Subcutaneous abdominal adipose tissue (tissue), 5 donors: ENCODE measurements at regions not wholly inside any gene's neighbourhood (a gene's known extent, or its start where the extent isn't known, plus 50 kb on each side); places are given as distances from the start of the nearest gene placed in this dataset.

Experiments used
- H3K27ac ChIP-seq: one replicate; pipeline ENCODE4 v1.7.0; 2013; ENCODE audit warnings: low read depth, mild to moderate bottlenecking, inconsistent platforms, low read length, moderate library complexity
- H3K27me3 ChIP-seq, 5 donors: one replicate each; pipeline ENCODE4 v1.7.0; 2013; ENCODE audit warnings: low read length in 5 of 5, inconsistent platforms in 1 of 5; ENCODE audit not compliant: control insufficient read depth in 5 of 5, insufficient read depth in 4 of 5
- H3K36me3 ChIP-seq, 5 donors: one replicate each; pipeline ENCODE4 v1.7.0; 2013; ENCODE audit warnings: low read length in 5 of 5; ENCODE audit not compliant: control insufficient read depth in 5 of 5, insufficient read depth in 5 of 5
- H3K4me1 ChIP-seq, 5 donors: one replicate each; pipeline ENCODE4 v1.7.0; 2013; ENCODE audit warnings: low read length in 5 of 5, mild to moderate bottlenecking in 3 of 5, moderate library complexity in 1 of 5; ENCODE audit not compliant: control insufficient read depth in 5 of 5, insufficient read depth in 5 of 5
- H3K4me3 ChIP-seq, 5 donors: one replicate each; pipeline ENCODE4 v1.7.0; 2013; ENCODE audit warnings: low read length in 5 of 5, low read depth in 1 of 5
- H3K9ac ChIP-seq, 5 donors: one replicate each; pipeline ENCODE4 v1.7.0; 2013; ENCODE audit warnings: low read length in 5 of 5, mild to moderate bottlenecking in 4 of 5, moderate library complexity in 3 of 5
- H3K9me3 ChIP-seq, 5 donors: one replicate each; pipeline ENCODE4 v1.7.0; 2013; ENCODE audit warnings: low read length in 5 of 5; ENCODE audit not compliant: control insufficient read depth in 5 of 5
- donor health status: healthy.
- donor health status: healthy.
- donor health status: healthy.
- donor health status: healthy.
- donor health status: healthy.

- no peak overlapping the region for H3K9ac ChIP-seq
- H3K9me3 ChIP-seq = peaks cover 0 to 4% (median 0%) of the 10 kb centered on the region in 5 donors
- no peak overlapping the region for H3K4me3 ChIP-seq
- H3K27ac ChIP-seq = no peak overlapping the region
- H3K27me3 ChIP-seq = peaks cover 2 to 30% (median 20%) of the 10 kb centered on the region in 5 donors
- H3K4me1 ChIP-seq = peaks cover 0 to 6% (median 0%) of the 10 kb centered on the region in 5 donors
- H3K36me3 ChIP-seq = no peaks in the 10 kb centered on the region
These were observed 69.5 kb upstream of the ATP6AP2 start for GRCh38 chrX:40511258-40511657.

GRCh38 chrX:40508560-40508959 is 72.2 kb upstream of the ATP6AP2 start:
- Histone ChIP-seq H3K36me3 (no peaks in the 10 kb centered on the region), H3K4me1 (peaks cover 0 to 6% (median 0%) of the 10 kb centered on the region in 5 donors), H3K9me3 (peaks cover 0 to 4% (median 0%) of the 10 kb centered on the region in 5 donors), H3K9ac (no peak overlapping the region), H3K4me3 (no peak overlapping the region), H3K27ac (no peak overlapping the region), H3K27me3 (peaks cover 5 to 31% (median 31%) of the 10 kb centered on the region in 5 donors)

GRCh38 chrX:40506201-40506985 is 74.4 kb upstream of the ATP6AP2 start:
- H3K27me3 ChIP-seq = peaks cover 7 to 31% (median 28%) of the 10 kb centered on the region in 5 donors
- H3K9ac ChIP-seq = no peak overlapping the region
- H3K4me1 ChIP-seq = no peaks in the 10 kb centered on the region
- H3K9me3 ChIP-seq = peaks cover 0 to 4% (median 0%) of the 10 kb centered on the region in 5 donors
- H3K4me3 ChIP-seq = no peak overlapping the region
- H3K36me3 ChIP-seq = no peaks in the 10 kb centered on the region
- no peak overlapping the region for H3K27ac ChIP-seq

GRCh38 chrX:40504801-40505605 is 75.8 kb upstream of the ATP6AP2 start:
- Histone ChIP-seq H3K36me3 (no peaks in the 10 kb centered on the region), H3K4me3 (no peak overlapping the region), H3K9ac (no peak overlapping the region), H3K27ac (no peak overlapping the region), H3K27me3 (peaks cover 7 to 35% (median 31%) of the 10 kb centered on the region in 5 donors), H3K4me1 (no peaks in the 10 kb centered on the region), H3K9me3 (peaks cover 0 to 4% (median 0%) of the 10 kb centered on the region in 5 donors)

DNA sequence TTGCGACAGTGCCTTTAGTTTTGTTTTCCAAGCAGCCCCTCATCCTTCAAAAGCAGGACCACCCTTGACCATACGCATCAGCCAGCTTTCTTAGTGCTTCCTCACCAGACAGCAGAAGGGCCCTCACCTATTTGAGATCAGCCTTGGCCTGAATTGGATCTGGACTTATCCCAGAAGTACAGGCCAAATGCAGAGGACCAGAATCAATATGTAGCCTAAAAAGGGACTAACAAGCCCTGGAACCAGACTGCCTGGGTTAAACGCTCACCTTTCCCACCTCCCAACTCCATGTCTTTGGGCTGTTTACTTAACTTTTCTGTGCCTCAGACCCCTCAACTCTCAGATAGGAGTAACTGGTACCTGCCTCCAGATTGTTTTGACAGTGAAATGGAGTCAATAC is 77.7 kb upstream of the ATP6AP2 start:
- Histone ChIP-seq H3K4me1 (no peaks in the 10 kb centered on the region), H3K4me3 (no peak overlapping the region), H3K27ac (no peak overlapping the region), H3K27me3 (peaks cover 4 to 30% (median 25%) of the 10 kb centered on the region in 5 donors), H3K9me3 (peaks cover 0 to 6% (median 0%) of the 10 kb centered on the region in 5 donors), H3K9ac (no peak overlapping the region), H3K36me3 (no peaks in the 10 kb centered on the region)

- peaks cover 4 to 30% (median 23%) of the 10 kb centered on the region in 5 donors for H3K27me3 ChIP-seq
- no peak overlapping the region for H3K27ac ChIP-seq
- no peak overlapping the region for H3K9ac ChIP-seq
- H3K36me3 ChIP-seq = no peaks in the 10 kb centered on the region
- H3K4me1 ChIP-seq = no peaks in the 10 kb centered on the region
- H3K4me3 ChIP-seq = no peak overlapping the region
- peaks cover 0 to 6% (median 0%) of the 10 kb centered on the region in 5 donors for H3K9me3 ChIP-seq
These were observed 78.1 kb upstream of the ATP6AP2 start for GRCh38 chrX:40502688-40503087.

DNA sequence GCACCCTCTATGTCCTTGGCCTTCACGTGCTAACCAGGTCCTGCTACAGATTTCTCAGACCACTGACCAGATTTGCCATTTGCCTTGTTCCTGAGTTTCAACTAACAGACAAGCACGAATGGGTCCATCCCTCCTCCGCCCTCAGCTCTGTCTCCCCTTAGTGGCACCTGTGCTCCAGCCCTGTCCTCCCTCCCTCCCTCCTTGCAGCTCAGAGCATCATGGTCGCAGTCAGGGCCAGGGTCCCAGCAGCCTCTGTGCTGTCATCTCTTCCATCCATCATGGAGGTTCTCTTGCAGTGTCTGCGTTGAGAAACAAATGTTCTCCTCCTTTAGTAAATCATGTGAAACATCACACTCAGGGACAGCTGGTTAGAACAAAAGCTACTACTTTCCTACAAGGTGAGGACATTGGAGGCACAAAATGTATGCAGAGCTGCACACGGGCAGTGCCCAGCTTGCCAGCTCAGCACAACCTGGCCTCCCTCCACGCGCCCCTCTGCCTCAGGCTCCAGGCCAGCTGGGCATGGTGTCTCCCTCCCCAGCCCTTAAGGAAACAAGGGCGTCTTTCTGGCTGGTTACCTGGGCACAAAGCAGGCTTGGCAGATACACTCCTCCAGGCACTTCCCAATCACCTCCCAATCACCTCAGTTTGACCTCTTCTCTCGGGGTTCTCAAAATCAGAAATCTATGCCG is 79.5 kb upstream of the ATP6AP2 start:
- H3K9me3 ChIP-seq = peaks cover 0 to 10% (median 0%) of the 10 kb centered on the region in 5 donors
- no peak overlapping the region for H3K4me3 ChIP-seq
- H3K4me1 ChIP-seq = no peaks in the 10 kb centered on the region
- no peaks in the 10 kb centered on the region for H3K36me3 ChIP-seq
- no peak overlapping the region for H3K27ac ChIP-seq
- H3K27me3 ChIP-seq = peaks cover 4 to 20% (median 16%) of the 10 kb centered on the region in 5 donors
- H3K9ac ChIP-seq = no peak overlapping the region

- Histone ChIP-seq H3K36me3 (no peaks in the 10 kb centered on the region), H3K4me3 (no peak overlapping the region), H3K9ac (no peak overlapping the region), H3K4me1 (no peaks in the 10 kb centered on the region), H3K27ac (no peak overlapping the region), H3K9me3 (peaks cover 8 to 22% (median 17%) of the 10 kb centered on the region in 5 donors), H3K27me3 (peaks cover 0 to 15% (median 13%) of the 10 kb centered on the region in 5 donors)
These were observed 84.0 kb upstream of the ATP6AP2 start for GRCh38 chrX:40496728-40497127.

DNA sequence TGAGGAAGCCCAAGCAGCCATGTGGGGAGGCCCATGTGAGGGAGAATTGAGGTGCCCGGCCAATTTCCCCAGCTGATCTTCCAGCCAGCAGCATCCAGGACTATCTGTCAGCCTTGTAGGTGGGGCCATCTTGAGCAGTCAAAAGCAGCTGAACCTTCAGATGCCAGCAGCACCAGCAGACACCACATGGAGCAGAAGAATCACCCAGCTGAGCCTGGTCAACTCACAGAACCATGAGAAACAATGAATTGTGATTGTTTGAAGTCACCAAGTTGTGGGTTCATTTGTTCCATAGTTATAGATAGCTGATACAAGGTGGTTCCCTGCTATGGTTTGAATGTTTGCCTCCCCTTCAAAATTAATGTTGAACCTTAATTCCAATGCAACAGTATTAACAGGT is 85.1 kb upstream of the ATP6AP2 start:
- peaks cover 8 to 20% (median 17%) of the 10 kb centered on the region in 5 donors for H3K9me3 ChIP-seq
- no peaks in the 10 kb centered on the region for H3K4me1 ChIP-seq
- H3K27ac ChIP-seq = no peak overlapping the region
- H3K4me3 ChIP-seq = peak overlapping the region in 1 of 5 donors; percentile 25
- H3K36me3 ChIP-seq = no peaks in the 10 kb centered on the region
- H3K9ac ChIP-seq = no peak overlapping the region
- peaks cover 0 to 20% (median 11%) of the 10 kb centered on the region in 5 donors for H3K27me3 ChIP-seq
